CD8-positive, alpha-beta memory T cell (primary cell): ENCODE measurements at regions not wholly inside any gene's neighbourhood (a gene's known extent, or its start where the extent isn't known, plus 50 kb on each side); places are given as distances from the start of the nearest gene placed in this dataset.

Source experiments
- CTCF ChIA-PET: fragments of 350-600 bp; sonication (Branson Sonifier 250); formaldehyde crosslinking; loops from one replicate; lab custom pipeline; 2021; ENCODE audit warnings: antibody characterized with exemption; lab: Charles Lee
- POLR2A ChIA-PET: fragments of 350-600 bp; sonication (Branson Sonifier 250); formaldehyde crosslinking; loops from one replicate; lab custom pipeline; 2021; ENCODE audit warnings: antibody characterized with exemption; lab: Charles Lee
- DNase-seq, 5 donors: peaks; one replicate each; pipeline versions ENCODE4 v3.0.0 to v3.0.0-alpha.2; 2020 to 2022; ENCODE audit warnings: mixed read lengths in 1 of 5
- H3K27ac ChIP-seq: one replicate; pipeline ENCODE4 v1.7.0; 2013; ENCODE audit warnings: low read depth, mild to moderate bottlenecking, low read length, moderate library complexity
- H3K27me3 ChIP-seq: 2 replicates; pipeline ENCODE4 v1.7.0; 2013; ENCODE audit warnings: low read length, mild to moderate bottlenecking; ENCODE audit not compliant: insufficient read depth, poor library complexity, severe bottlenecking
- H3K36me3 ChIP-seq: 2 replicates; pipeline ENCODE4 v1.7.0; 2013; ENCODE audit warnings: mild to moderate bottlenecking, low read length, moderate library complexity; ENCODE audit not compliant: insufficient read depth
- H3K4me1 ChIP-seq: 2 replicates; pipeline ENCODE4 v1.7.0; 2013; ENCODE audit warnings: mild to moderate bottlenecking, low read length, moderate library complexity; ENCODE audit not compliant: insufficient read depth
- H3K4me3 ChIP-seq: 2 replicates; pipeline ENCODE4 v1.7.0; 2013; ENCODE audit warnings: mild to moderate bottlenecking, low read length
- H3K9me3 ChIP-seq: 2 replicates; pipeline ENCODE4 v1.7.0; 2013; ENCODE audit warnings: mild to moderate bottlenecking, low read length
- H3K27ac Mint-ChIP-seq, 8 donors: one replicate each; pipeline ENCODE4 v1.8.0; 2020 to 2021; ENCODE audit warnings: mixed read lengths in 8 of 8, mild to moderate bottlenecking in 6 of 8, inconsistent platforms in 3 of 8, moderate library complexity in 3 of 8
- H3K27me3 Mint-ChIP-seq, 2 donors: one replicate each; pipeline ENCODE4 v1.8.0; 2020 to 2021; ENCODE audit warnings: mixed read lengths in 2 of 2, mild to moderate bottlenecking in 1 of 2, moderate library complexity in 1 of 2
- H3K36me3 Mint-ChIP-seq, 3 donors: one replicate each; pipeline ENCODE4 v1.8.0; 2020 to 2021; ENCODE audit warnings: mixed read lengths in 3 of 3, inconsistent platforms in 1 of 3, mild to moderate bottlenecking in 1 of 3
- H3K4me1 Mint-ChIP-seq, 3 donors: one replicate each; pipeline ENCODE4 v1.8.0; 2020 to 2021; ENCODE audit warnings: mixed read lengths in 3 of 3, inconsistent platforms in 1 of 3, mild to moderate bottlenecking in 1 of 3
- H3K4me3 Mint-ChIP-seq, 7 donors: one replicate each; pipeline ENCODE4 v1.8.0; 2020 to 2021; ENCODE audit warnings: mixed read lengths in 7 of 7, mild to moderate bottlenecking in 6 of 7, moderate library complexity in 4 of 7, inconsistent platforms in 2 of 7
- H3K9me3 Mint-ChIP-seq, 5 donors: one replicate each; pipeline ENCODE4 v1.8.0; 2020 to 2022; ENCODE audit warnings: mixed read lengths in 5 of 5, mild to moderate bottlenecking in 3 of 5, moderate library complexity in 2 of 5, inconsistent platforms in 1 of 5

- Mint-ChIP-seq H3K4me3 (no peak overlapping the region), H3K27me3 (peaks cover 22 to 64% of the 10 kb centered on the region in 2 donors), H3K36me3 (no peaks in the 10 kb centered on the region), H3K9me3 (no peaks in the 10 kb centered on the region), H3K4me1 (no peaks in the 10 kb centered on the region), H3K27ac (no peak overlapping the region)
- H3K4me3 ChIP-seq = no peak overlapping the region
- H3K4me1 ChIP-seq = no peaks in the 10 kb centered on the region
- H3K27ac ChIP-seq = no peak overlapping the region
- no peaks in the 10 kb centered on the region for H3K27me3 ChIP-seq
- CTCF ChIA-PET = no interaction called here
- DNase-seq = no peak
- no peaks in the 10 kb centered on the region for H3K36me3 ChIP-seq
- POLR2A ChIA-PET = no interaction called here
- H3K9me3 ChIP-seq = no peaks in the 10 kb centered on the region
These were observed 182.1 kb upstream of the EXOC2 start for GRCh38 chr6:875012-875411.

- no peaks in the 10 kb centered on the region for H3K4me1 Mint-ChIP-seq
- Histone ChIP-seq H3K4me1 (no peaks in the 10 kb centered on the region), H3K9me3 (no peaks in the 10 kb centered on the region), H3K4me3 (no peak overlapping the region), H3K27ac (no peak overlapping the region), H3K27me3 (no peaks in the 10 kb centered on the region), H3K36me3 (no peaks in the 10 kb centered on the region)
- H3K27ac Mint-ChIP-seq = no peak overlapping the region
- ChIA-PET POLR2A (no interaction called here), CTCF (no interaction called here)
- H3K27me3 Mint-ChIP-seq = peaks cover 16 to 57% of the 10 kb centered on the region in 2 donors
- no peak overlapping the region for H3K4me3 Mint-ChIP-seq
- DNase-seq = no peak
- no peaks in the 10 kb centered on the region for H3K36me3 Mint-ChIP-seq
- peaks cover 0 to 2% (median 0%) of the 10 kb centered on the region in 5 donors for H3K9me3 Mint-ChIP-seq
These were observed 179.7 kb upstream of the EXOC2 start for GRCh38 chr6:872570-873125.

GRCh38 chr6:871503-871902 is 178.6 kb upstream of the EXOC2 start:
- Histone ChIP-seq H3K27me3 (no peaks in the 10 kb centered on the region), H3K27ac (no peak overlapping the region), H3K36me3 (no peaks in the 10 kb centered on the region), H3K4me3 (no peak overlapping the region), H3K9me3 (no peaks in the 10 kb centered on the region), H3K4me1 (no peaks in the 10 kb centered on the region)
- no peak for DNase-seq
- POLR2A ChIA-PET = no interaction called here
- Mint-ChIP-seq H3K36me3 (no peaks in the 10 kb centered on the region), H3K27me3 (peaks cover 9 to 50% of the 10 kb centered on the region in 2 donors), H3K9me3 (peaks cover 0 to 2% (median 0%) of the 10 kb centered on the region in 5 donors), H3K4me1 (no peaks in the 10 kb centered on the region), H3K27ac (no peak overlapping the region), H3K4me3 (no peak overlapping the region)
- CTCF ChIA-PET = no interaction called here

GRCh38 chr6:870096-870495 is 177.2 kb upstream of the EXOC2 start:
- H3K9me3 Mint-ChIP-seq = peaks cover 0 to 2% (median 0%) of the 10 kb centered on the region in 5 donors
- Histone ChIP-seq H3K27ac (no peak overlapping the region), H3K27me3 (no peaks in the 10 kb centered on the region), H3K4me3 (no peak overlapping the region), H3K36me3 (no peaks in the 10 kb centered on the region), H3K4me1 (no peaks in the 10 kb centered on the region), H3K9me3 (no peaks in the 10 kb centered on the region)
- H3K4me3 Mint-ChIP-seq = no peak overlapping the region
- ChIA-PET CTCF (no interaction called here), POLR2A (no interaction called here)
- no peak for DNase-seq
- H3K36me3 Mint-ChIP-seq = no peaks in the 10 kb centered on the region
- H3K4me1 Mint-ChIP-seq = no peaks in the 10 kb centered on the region
- H3K27ac Mint-ChIP-seq = no peak overlapping the region
- H3K27me3 Mint-ChIP-seq = peaks cover 5 to 48% of the 10 kb centered on the region in 2 donors

- Mint-ChIP-seq H3K27ac (no peak overlapping the region), H3K4me3 (no peak overlapping the region), H3K27me3 (peaks cover 5 to 48% of the 10 kb centered on the region in 2 donors), H3K9me3 (peaks cover 0 to 2% (median 0%) of the 10 kb centered on the region in 5 donors), H3K4me1 (no peaks in the 10 kb centered on the region), H3K36me3 (no peaks in the 10 kb centered on the region)
- no peak for DNase-seq
- Histone ChIP-seq H3K4me1 (no peaks in the 10 kb centered on the region), H3K27ac (no peak overlapping the region), H3K36me3 (no peaks in the 10 kb centered on the region), H3K4me3 (no peak overlapping the region), H3K9me3 (no peaks in the 10 kb centered on the region), H3K27me3 (peaks cover 6% of the 10 kb centered on the region)
- CTCF ChIA-PET = no interaction called here
- POLR2A ChIA-PET = no interaction called here
These were observed 175.3 kb upstream of the EXOC2 start for GRCh38 chr6:868201-868600.

GRCh38 chr6:867378-867777 is 174.4 kb upstream of the EXOC2 start:
- Histone ChIP-seq H3K36me3 (no peaks in the 10 kb centered on the region), H3K9me3 (no peaks in the 10 kb centered on the region), H3K27me3 (peaks cover 6% of the 10 kb centered on the region), H3K4me3 (no peak overlapping the region), H3K27ac (no peak overlapping the region), H3K4me1 (no peaks in the 10 kb centered on the region)
- Mint-ChIP-seq H3K9me3 (peaks cover 0 to 2% (median 0%) of the 10 kb centered on the region in 5 donors), H3K4me1 (no peaks in the 10 kb centered on the region), H3K27ac (no peak overlapping the region), H3K4me3 (peak overlapping the region in 1 of 7 donors; percentile 19), H3K27me3 (peaks cover 3 to 45% of the 10 kb centered on the region in 2 donors), H3K36me3 (no peaks in the 10 kb centered on the region)
- ChIA-PET POLR2A (no interaction called here), CTCF (no interaction called here)
- no peak for DNase-seq

- H3K4me3 ChIP-seq = no peak overlapping the region
- DNase-seq = no peak
- H3K4me1 ChIP-seq = no peaks in the 10 kb centered on the region
- no peaks in the 10 kb centered on the region for H3K4me1 Mint-ChIP-seq
- H3K9me3 ChIP-seq = no peaks in the 10 kb centered on the region
- ChIA-PET POLR2A (no interaction called here), CTCF (no interaction called here)
- no peak overlapping the region for H3K27ac ChIP-seq
- peaks cover 7 to 50% of the 10 kb centered on the region in 2 donors for H3K27me3 Mint-ChIP-seq
- no peak overlapping the region for H3K27ac Mint-ChIP-seq
- no peaks in the 10 kb centered on the region for H3K36me3 Mint-ChIP-seq
- peaks cover 0 to 2% (median 0%) of the 10 kb centered on the region in 5 donors for H3K9me3 Mint-ChIP-seq
- peaks cover 6% of the 10 kb centered on the region for H3K27me3 ChIP-seq
- H3K4me3 Mint-ChIP-seq = no peak overlapping the region
- H3K36me3 ChIP-seq = no peaks in the 10 kb centered on the region
These were observed 173.4 kb upstream of the EXOC2 start for GRCh38 chr6:866316-866715.

- no peaks in the 10 kb centered on the region for H3K4me1 Mint-ChIP-seq
- H3K9me3 Mint-ChIP-seq = peaks cover 0 to 2% (median 0%) of the 10 kb centered on the region in 5 donors
- Histone ChIP-seq H3K27ac (no peak overlapping the region), H3K27me3 (peaks cover 6% of the 10 kb centered on the region), H3K4me3 (no peak overlapping the region), H3K36me3 (no peaks in the 10 kb centered on the region), H3K9me3 (no peaks in the 10 kb centered on the region), H3K4me1 (no peaks in the 10 kb centered on the region)
- no peak overlapping the region for H3K27ac Mint-ChIP-seq
- H3K27me3 Mint-ChIP-seq = peaks cover 8 to 53% of the 10 kb centered on the region in 2 donors
- ChIA-PET POLR2A (no interaction called here), CTCF (no interaction called here)
- no peak for DNase-seq
- no peaks in the 10 kb centered on the region for H3K36me3 Mint-ChIP-seq
- H3K4me3 Mint-ChIP-seq = no peak overlapping the region
These were observed 172.9 kb upstream of the EXOC2 start for GRCh38 chr6:865846-866245.
